ENCODE measurements at regions not wholly inside any gene's neighbourhood (a gene's known extent, or its start where the extent isn't known, plus 50 kb on each side); places are given as distances from the start of the nearest gene placed in this dataset.
"Not testable (repeated sequence)": the region's sequence is repeated elsewhere in the genome, so short reads cannot be mapped to it uniquely, and the experiment has no call there.

DNA sequence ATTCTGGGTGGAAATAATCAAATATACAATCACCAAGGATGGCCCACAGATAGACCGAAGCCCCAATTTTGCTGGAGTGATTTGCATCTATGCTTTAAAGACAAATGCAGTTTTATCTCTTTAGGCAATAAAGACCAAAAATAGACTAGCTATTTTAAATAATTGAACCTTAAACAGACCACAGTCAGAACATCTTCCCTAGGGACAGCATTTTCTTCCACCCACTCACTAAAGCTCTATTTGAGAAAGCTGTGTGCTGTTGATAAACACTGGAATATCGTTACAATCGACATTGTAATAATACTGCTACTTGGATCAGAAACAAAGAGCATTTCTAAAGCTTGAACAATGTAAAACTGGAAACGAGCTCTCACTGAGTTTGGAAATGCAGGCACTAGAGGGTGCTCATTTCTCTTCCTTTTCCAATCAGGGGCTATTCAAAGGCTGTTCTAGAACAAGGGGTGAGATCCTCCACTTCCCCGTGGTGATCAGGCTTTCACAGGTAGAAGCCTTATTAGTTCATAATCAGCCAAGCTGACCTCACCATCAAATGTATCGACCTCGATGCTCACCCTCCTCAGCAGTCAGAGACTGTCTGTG lies 209.3 kb upstream of the PRSS58 start:
- H3K4me1 ChIP-seq (ENCODE audit: insufficient read depth, low read length); POLR2A ChIA-PET; H3K27ac ChIP-seq (ENCODE audit: extremely low read length, insufficient read depth, low read length); H4K20me1 ChIP-seq (ENCODE audit: insufficient read depth, low read length); H2AFZ ChIP-seq (ENCODE audit: low read length); intact Hi-C loops (cut with micrococcal nuclease; ENCODE audit: unreplicated experiment); H3K4me2 ChIP-seq (ENCODE audit: low read depth, low read length); in situ Hi-C loops (cut with HindIII; ENCODE audit: extremely low pct_ligation_motif_present, low pct_unique_long_range_greater_than_20kb); BruUV-seq (replicated peaks); DNase-seq (ENCODE audit: low spot score); H3K36me3 ChIP-seq (replicated peaks in 1 of 2; ENCODE audit: control insufficient read depth in 1 of 2, insufficient read depth in 2 of 2, low read length in 2 of 2); ATAC-seq; H3K4me3 ChIP-seq (replicated peaks in 1 of 3; ENCODE audit: insufficient read depth in 1 of 3, low read depth in 2 of 3, low read length in 3 of 3); H3K79me2 ChIP-seq (ENCODE audit: insufficient read depth, low read length); H3K9me3 ChIP-seq (ENCODE audit: low read length); H3K9ac ChIP-seq (ENCODE audit: insufficient read depth, low read depth, low read length); CTCF ChIA-PET (ENCODE audit: low intra/inter-chr PET ratio, low total read pairs): not testable (repeated sequence)
- WGBS (ENCODE audit: low lambda C conversion rate), result 7% methylated on average over 6 of the region's 7 CpGs
- FAIRE-seq, result peak; percentile 42
- H3K27me3 ChIP-seq (ENCODE audit: control insufficient read depth in 1 of 2, insufficient read depth in 2 of 2, low read length in 2 of 2), result peaks cover 0 to 14% of the 10 kb centered on the region in 2 experiments; a peak in 3 of 5 replicates

DNA sequence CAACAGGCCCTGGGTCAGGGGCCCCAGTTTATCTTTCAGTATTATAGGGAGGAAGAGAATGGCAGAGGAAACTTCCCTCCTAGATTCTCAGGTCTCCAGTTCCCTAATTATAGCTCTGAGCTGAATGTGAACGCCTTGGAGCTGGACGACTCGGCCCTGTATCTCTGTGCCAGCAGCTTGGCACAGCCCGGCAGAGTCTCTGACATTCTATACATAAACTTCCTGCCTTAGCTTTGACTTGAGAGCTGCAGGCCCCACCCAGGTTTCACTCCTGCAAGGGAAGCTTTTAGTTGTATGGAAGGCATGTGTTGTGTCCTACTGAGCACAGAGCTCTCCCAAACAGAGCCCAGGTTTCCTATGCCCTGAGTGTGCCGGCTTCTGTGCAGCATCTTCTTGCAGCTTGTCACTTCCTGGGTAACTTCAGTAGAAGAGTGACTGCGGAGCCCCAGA lies 205.6 kb upstream of the PRSS58 start:
- Histone ChIP-seq H4K20me1 (ENCODE audit: insufficient read depth, low read length) (no peaks in the 10 kb centered on the region), H3K4me2 (ENCODE audit: low read depth, low read length) (no peak overlapping the region), H3K4me3 (replicated peaks in 1 of 3; ENCODE audit: insufficient read depth in 1 of 3, low read depth in 2 of 3, low read length in 3 of 3) (no peak overlapping the region), H2AFZ (ENCODE audit: low read length) (no peak overlapping the region), H3K36me3 (replicated peaks in 1 of 2; ENCODE audit: control insufficient read depth in 1 of 2, insufficient read depth in 2 of 2, low read length in 2 of 2) (no peaks in the 10 kb centered on the region), H3K9me3 (ENCODE audit: low read length) (no peaks in the 10 kb centered on the region), H3K27me3 (ENCODE audit: control insufficient read depth in 1 of 2, insufficient read depth in 2 of 2, low read length in 2 of 2) (peaks cover 0 to 9% of the 10 kb centered on the region in 2 experiments; a peak in 3 of 5 replicates), H3K9ac (ENCODE audit: insufficient read depth, low read depth, low read length) (no peak overlapping the region), H3K79me2 (ENCODE audit: insufficient read depth, low read length) (no peaks in the 10 kb centered on the region), H3K27ac (ENCODE audit: extremely low read length, insufficient read depth, low read length) (no peak overlapping the region), H3K4me1 (ENCODE audit: insufficient read depth, low read length) (no peaks in the 10 kb centered on the region)
- DNase-seq (ENCODE audit: low spot score) (no peak), ATAC-seq (no peak), FAIRE-seq (no peak)
- in situ Hi-C loops (cut with HindIII; ENCODE audit: extremely low pct_ligation_motif_present, low pct_unique_long_range_greater_than_20kb), result no loop called here
- ChIA-PET POLR2A (no interaction called here), CTCF (ENCODE audit: low intra/inter-chr PET ratio, low total read pairs) (no interaction called here)
- no TSS peak for BruUV-seq (replicated peaks)
- TF ChIP-seq POLR2AphosphoS5 (IDR thresholded peaks at IDR 0.05; ENCODE audit: low read depth, low read length) (no peak), HOXD1 (CRISPR knock-in tag; IDR thresholded peaks at IDR 0.05) (no peak), ZNF737 (CRISPR knock-in tag; IDR thresholded peaks at IDR 0.05; ENCODE audit: borderline replicate concordance) (no peak), TARDBP (CRISPR knock-in tag; IDR thresholded peaks at IDR 0.05) (no peak), MTA3 (CRISPR knock-in tag; IDR thresholded peaks at IDR 0.05) (no peak), SRSF1 (optimal IDR thresholded peaks at IDR 0.05; ENCODE audit: low read depth, low read length) (no peak), MTF1 (CRISPR knock-in tag; IDR thresholded peaks at IDR 0.05) (no peak), ZFP90 (CRISPR knock-in tag; IDR thresholded peaks at IDR 0.05; ENCODE audit: borderline replicate concordance) (no peak), ZNF703 (CRISPR knock-in tag; IDR thresholded peaks at IDR 0.05; ENCODE audit: borderline replicate concordance) (no peak)
- TF ChIP-seq, protein P1, sequence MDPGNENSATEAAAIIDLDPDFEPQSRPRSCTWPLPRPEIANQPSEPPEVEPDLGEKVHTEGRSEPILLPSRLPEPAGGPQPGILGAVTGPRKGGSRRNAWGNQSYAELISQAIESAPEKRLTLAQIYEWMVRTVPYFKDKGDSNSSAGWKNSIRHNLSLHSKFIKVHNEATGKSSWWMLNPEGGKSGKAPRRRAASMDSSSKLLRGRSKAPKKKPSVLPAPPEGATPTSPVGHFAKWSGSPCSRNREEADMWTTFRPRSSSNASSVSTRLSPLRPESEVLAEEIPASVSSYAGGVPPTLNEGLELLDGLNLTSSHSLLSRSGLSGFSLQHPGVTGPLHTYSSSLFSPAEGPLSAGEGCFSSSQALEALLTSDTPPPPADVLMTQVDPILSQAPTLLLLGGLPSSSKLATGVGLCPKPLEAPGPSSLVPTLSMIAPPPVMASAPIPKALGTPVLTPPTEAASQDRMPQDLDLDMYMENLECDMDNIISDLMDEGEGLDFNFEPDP (CRISPR knock-in tag; conservative IDR thresholded peaks at IDR 0.05), result no peak
- intact Hi-C loops (cut with micrococcal nuclease; ENCODE audit: unreplicated experiment), result no loop called here
- 0% methylated on average over 6 of the region's 6 CpGs for WGBS (ENCODE audit: low lambda C conversion rate)
